ENCODE measurements at regions not wholly inside any gene's neighbourhood (a gene's known extent, or its start where the extent isn't known, plus 50 kb on each side); places are given as distances from the start of the nearest gene placed in this dataset.

GRCh38 chr10:108591417-108591816, 1331.9 kb downstream of the XPNPEP1 start:
- Histone ChIP-seq H3K9ac (ENCODE audit: low read length) (no peak overlapping the region), H3K36me3 (replicated peaks in 1 of 2; ENCODE audit: control extremely low read depth in 1 of 2, control insufficient read depth in 1 of 2, extremely low read depth in 1 of 2, insufficient read depth in 2 of 2, low read length in 1 of 2) (no peaks in the 10 kb centered on the region), H4K20me1 (ENCODE audit: control insufficient read depth, insufficient read depth, low read length, poor library complexity, severe bottlenecking) (no peaks in the 10 kb centered on the region), H3K4me2 (replicated peaks; ENCODE audit: low read depth, low read length, poor library complexity, severe bottlenecking) (no peak overlapping the region), H3K27ac (ENCODE audit: low read length in 2 of 2) (no peak overlapping the region), H3K27me3 (replicated peaks in 1 of 4; ENCODE audit: control extremely low read depth in 1 of 4, control insufficient read depth in 3 of 4, insufficient read depth in 4 of 4, low read length in 3 of 4) (no peaks in the 10 kb centered on the region), H3K9me3 (ENCODE audit: control extremely low read depth in 1 of 3, control insufficient read depth in 2 of 3, insufficient read depth in 1 of 3, low read length in 2 of 3) (no peaks in the 10 kb centered on the region), H3K4me3 (ENCODE audit: control extremely low read depth in 1 of 5, extremely low read depth in 1 of 5, insufficient read depth in 1 of 5, low read depth in 2 of 5, low read length in 4 of 5) (no peak overlapping the region), H3K4me1 (ENCODE audit: control insufficient read depth in 2 of 2, insufficient read depth in 2 of 2, low read length in 2 of 2) (peaks cover 0 to 7% of the 10 kb centered on the region in 2 donors), H2AFZ (ENCODE audit: insufficient read depth, low read depth, low read length, poor library complexity, severe bottlenecking) (no peak overlapping the region), H3K79me2 (ENCODE audit: control insufficient read depth, insufficient read depth, low read length) (no peaks in the 10 kb centered on the region)
- H3K9me3 Mint-ChIP-seq (ENCODE audit: insufficient read depth): no peaks in the 10 kb centered on the region
- no peak for ATAC-seq (ENCODE audit: low read depth)
- CTCF ChIA-PET: no interaction called here
- peaks cover 9% of the 10 kb centered on the region for H3K4me1 Mint-ChIP-seq
- DNase-seq: no peak
- H3K27me3 Mint-ChIP-seq: no peaks in the 10 kb centered on the region
- POLR2A ChIA-PET: no interaction called here
- intact Hi-C loops (cut with micrococcal nuclease): no loop called here
- TF ChIP-seq, protein P1, sequence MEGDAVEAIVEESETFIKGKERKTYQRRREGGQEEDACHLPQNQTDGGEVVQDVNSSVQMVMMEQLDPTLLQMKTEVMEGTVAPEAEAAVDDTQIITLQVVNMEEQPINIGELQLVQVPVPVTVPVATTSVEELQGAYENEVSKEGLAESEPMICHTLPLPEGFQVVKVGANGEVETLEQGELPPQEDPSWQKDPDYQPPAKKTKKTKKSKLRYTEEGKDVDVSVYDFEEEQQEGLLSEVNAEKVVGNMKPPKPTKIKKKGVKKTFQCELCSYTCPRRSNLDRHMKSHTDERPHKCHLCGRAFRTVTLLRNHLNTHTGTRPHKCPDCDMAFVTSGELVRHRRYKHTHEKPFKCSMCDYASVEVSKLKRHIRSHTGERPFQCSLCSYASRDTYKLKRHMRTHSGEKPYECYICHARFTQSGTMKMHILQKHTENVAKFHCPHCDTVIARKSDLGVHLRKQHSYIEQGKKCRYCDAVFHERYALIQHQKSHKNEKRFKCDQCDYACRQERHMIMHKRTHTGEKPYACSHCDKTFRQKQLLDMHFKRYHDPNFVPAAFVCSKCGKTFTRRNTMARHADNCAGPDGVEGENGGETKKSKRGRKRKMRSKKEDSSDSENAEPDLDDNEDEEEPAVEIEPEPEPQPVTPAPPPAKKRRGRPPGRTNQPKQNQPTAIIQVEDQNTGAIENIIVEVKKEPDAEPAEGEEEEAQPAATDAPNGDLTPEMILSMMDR (IDR thresholded peaks at IDR 0.05): no peak
- no peak for TF ChIP-seq EZH2 (IDR thresholded peaks at IDR 0.05; ENCODE audit: borderline replicate concordance, insufficient read depth, low read depth, low read length, poor library complexity, severe bottlenecking)
- no peak overlapping the region for H3K27ac Mint-ChIP-seq
- H3K4me3 Mint-ChIP-seq: no peak overlapping the region
- no CpG with 5 or more reads among the region's 2 CpGs for WGBS (ENCODE audit: insufficient coverage)

DNA sequence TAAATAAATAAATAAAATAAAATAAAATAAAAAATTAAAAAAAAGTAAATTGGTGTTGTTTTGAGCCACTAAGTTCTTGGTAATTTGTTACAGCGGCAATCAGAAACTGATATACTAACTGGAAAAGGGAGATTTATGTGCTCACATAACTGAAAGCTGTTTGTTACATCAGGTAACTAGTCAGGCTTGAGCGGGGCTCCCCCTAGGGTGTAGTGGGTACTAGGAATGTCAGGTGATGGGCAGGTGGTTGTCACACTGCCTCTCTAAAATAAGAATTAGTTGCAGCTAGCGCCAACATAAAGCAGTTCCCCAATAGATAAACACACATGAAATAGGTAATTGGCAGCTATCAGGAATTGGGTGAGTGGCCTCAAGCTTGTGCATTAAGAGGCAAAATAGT, 1336.9 kb downstream of the XPNPEP1 start:
- no peaks in the 10 kb centered on the region for H4K20me1 ChIP-seq (ENCODE audit: control insufficient read depth, insufficient read depth, low read length, poor library complexity, severe bottlenecking)
- peaks cover 0 to 4% (median 0%) of the 10 kb centered on the region in 3 donors for H3K9me3 ChIP-seq (ENCODE audit: control extremely low read depth in 1 of 3, control insufficient read depth in 2 of 3, insufficient read depth in 1 of 3, low read length in 2 of 3)
- no peaks in the 10 kb centered on the region for H3K4me1 ChIP-seq (ENCODE audit: control insufficient read depth in 2 of 2, insufficient read depth in 2 of 2, low read length in 2 of 2)
- H3K9me3 Mint-ChIP-seq (ENCODE audit: insufficient read depth): no peaks in the 10 kb centered on the region
- peaks cover 1% of the 10 kb centered on the region for H3K4me1 Mint-ChIP-seq
- no peaks in the 10 kb centered on the region for H3K27me3 ChIP-seq (replicated peaks in 1 of 4; ENCODE audit: control extremely low read depth in 1 of 4, control insufficient read depth in 3 of 4, insufficient read depth in 4 of 4, low read length in 3 of 4)
- no peak for TF ChIP-seq EZH2 (IDR thresholded peaks at IDR 0.05; ENCODE audit: borderline replicate concordance, insufficient read depth, low read depth, low read length, poor library complexity, severe bottlenecking)
- TF ChIP-seq, protein P1 (IDR thresholded peaks at IDR 0.05): no peak
- H3K4me2 ChIP-seq (replicated peaks; ENCODE audit: low read depth, low read length, poor library complexity, severe bottlenecking): no peak overlapping the region
- no peaks in the 10 kb centered on the region for H3K27me3 Mint-ChIP-seq
- no peak overlapping the region for H3K27ac Mint-ChIP-seq
- no peaks in the 10 kb centered on the region for H3K36me3 ChIP-seq (replicated peaks in 1 of 2; ENCODE audit: control extremely low read depth in 1 of 2, control insufficient read depth in 1 of 2, extremely low read depth in 1 of 2, insufficient read depth in 2 of 2, low read length in 1 of 2)
- H3K79me2 ChIP-seq (ENCODE audit: control insufficient read depth, insufficient read depth, low read length): no peaks in the 10 kb centered on the region
- no peak overlapping the region for H3K27ac ChIP-seq (ENCODE audit: low read length in 2 of 2)
- no peak overlapping the region for H3K9ac ChIP-seq (ENCODE audit: low read length)
- no peak for ATAC-seq (ENCODE audit: low read depth)
- intact Hi-C loops (cut with micrococcal nuclease): no loop called here
- WGBS (ENCODE audit: insufficient coverage): 100% methylated on average over 1 of the region's 3 CpGs
- ChIA-PET POLR2A (no interaction called here), CTCF (no interaction called here)
- no peak overlapping the region for H3K4me3 ChIP-seq (ENCODE audit: control extremely low read depth in 1 of 5, extremely low read depth in 1 of 5, insufficient read depth in 1 of 5, low read depth in 2 of 5, low read length in 4 of 5)
- H3K4me3 Mint-ChIP-seq: no peak overlapping the region
- DNase-seq: no peak
- no peak overlapping the region for H2AFZ ChIP-seq (ENCODE audit: insufficient read depth, low read depth, low read length, poor library complexity, severe bottlenecking)

Measured in B cell (primary cell).